K562 (cell line): ENCODE measurements at regions not wholly inside any gene's neighbourhood (a gene's known extent, or its start where the extent isn't known, plus 50 kb on each side); places are given as distances from the start of the nearest gene placed in this dataset.

Source experiments
- ATAC-seq: fragments of 200-7000 bp; cut with Tn5 transposase; 3 replicates; pipeline ENCODE4 v1.9.1; 2020; ENCODE audit warnings: moderate library complexity
- BruUV-seq: library from RNA; stranded (reverse); fragments of 400-500 nt; replicated peaks from 2 replicates; lab custom pipeline; 2021; lab: Mats Ljungman, UMichigan
- CTCF ChIA-PET: fragments of 300-600 bp; formaldehyde crosslinking; extraction: SDS; loops from one replicate; lab custom pipeline; 2021; ENCODE audit warnings: low intra/inter-chr PET ratio; lab: Yijun Ruan, JAX
- POLR2A ChIA-PET: fragments of 300-600, 350-650 bp; sonication (Branson Sonifier 250); formaldehyde crosslinking; extraction: SDS; loops from one replicate; lab custom pipeline; 2021; ENCODE audit warnings: antibody characterized with exemption, inconsistent platforms; lab: Yijun Ruan, JAX
- DNase-seq, 4 experiments: peaks; one replicate each; pipeline versions ENCODE4 v3.0.0 to v3.0.0-alpha.2; 2011 to 2018; ENCODE audit warnings: low spot score in 3 of 4, mixed read lengths in 3 of 4; ENCODE audit errors: extremely low read depth in 1 of 4
- FAIRE-seq: peaks from 2 replicates; lab custom pipeline; 2011; peaks lifted over from hg19 to GRCh38; lab: Jason Lieb, UNC
- H2AFZ ChIP-seq: 2 replicates; pipeline ENCODE4 v1.6.0; 2011; ENCODE audit warnings: low read depth, low read length, control low read depth, inconsistent platforms
- H3K27ac ChIP-seq: fragments of 200-600 bp; 3 replicates; pipeline ENCODE4 v1.8.0; 2011; ENCODE audit warnings: low read depth, mild to moderate bottlenecking, control low read depth, inconsistent platforms, low read length, moderate library complexity, mixed read lengths; ENCODE audit errors: extremely low read depth
- H3K27me3 ChIP-seq, 2 experiments: fragments of 300-600 bp in 1 of 2; 2 replicates in 1 of 2; 3 replicates in 1 of 2; pipeline versions ENCODE4 v1.6.0 to v1.8.0; 2011; ENCODE audit warnings: inconsistent platforms in 2 of 2, low read length in 2 of 2, mild to moderate bottlenecking in 1 of 2, mixed read lengths in 1 of 2, moderate library complexity in 1 of 2; ENCODE audit not compliant: control insufficient read depth in 2 of 2, insufficient read depth in 2 of 2
- H3K36me3 ChIP-seq: fragments of 300-600 bp; 3 replicates; pipeline ENCODE4 v1.8.0; 2011; ENCODE audit warnings: mild to moderate bottlenecking, low read length, inconsistent platforms; ENCODE audit not compliant: control insufficient read depth, insufficient read depth
- H3K4me1 ChIP-seq, 2 experiments: fragments of 200-600 bp in 1 of 2; replicated peaks in 1 of 2; 2 replicates in 1 of 2; 3 replicates in 1 of 2; pipeline versions ENCODE4 v1.5.1 to v1.8.0; 2011; ENCODE audit warnings: inconsistent platforms in 2 of 2, low read length in 2 of 2, mild to moderate bottlenecking in 1 of 2, mixed read lengths in 1 of 2, moderate library complexity in 1 of 2; ENCODE audit not compliant: control insufficient read depth in 2 of 2, insufficient read depth in 2 of 2
- H3K4me2 ChIP-seq: 2 replicates; pipeline ENCODE4 v1.6.1; 2011; ENCODE audit warnings: low read length, control low read depth, inconsistent platforms, mixed read lengths; ENCODE audit not compliant: insufficient read depth
- H3K4me3 ChIP-seq: fragments of 200-600 bp; sonication (generic), shearing (Covaris generic); 2 replicates; pipeline ENCODE4 v1.5.1; 2016; ENCODE audit warnings: control low read depth, inconsistent platforms
- H3K79me2 ChIP-seq: fragments of 200-600 bp; 3 replicates; pipeline ENCODE4 v1.8.0; 2011; ENCODE audit warnings: low read length, inconsistent platforms; ENCODE audit not compliant: control insufficient read depth, insufficient read depth
- H3K9ac ChIP-seq, 2 experiments: 2 replicates each; pipeline versions ENCODE4 v1.6.0 to v1.6.1; 2011; ENCODE audit warnings: low read depth in 2 of 2, low read length in 2 of 2, control low read depth in 1 of 2, inconsistent platforms in 1 of 2, mild to moderate bottlenecking in 1 of 2, mixed read lengths in 1 of 2; ENCODE audit not compliant: insufficient read depth in 1 of 2
- H3K9me1 ChIP-seq: one replicate; pipeline ENCODE4 v1.6.0; 2011; ENCODE audit warnings: inconsistent platforms, mild to moderate bottlenecking, low read length, moderate library complexity; ENCODE audit not compliant: control insufficient read depth, insufficient read depth
- H3K9me3 ChIP-seq: replicated peaks from 2 replicates; pipeline ENCODE4 v1.5.1; 2011; ENCODE audit warnings: low read depth, low read length, inconsistent platforms; ENCODE audit not compliant: control insufficient read depth, insufficient read depth
- H4K20me1 ChIP-seq: replicated peaks from 2 replicates; pipeline ENCODE4 v1.6.1; 2011; ENCODE audit warnings: low read length, inconsistent platforms, mixed read lengths; ENCODE audit not compliant: control insufficient read depth, insufficient read depth
- EP300 ChIP-seq: IDR thresholded peaks from 2 replicates; pipeline ENCODE4 v1.6.1; 2012; ENCODE audit warnings: low read length, improper control_type of control experiment
- HSF4 ChIP-seq: fragments of 250-450 bp; sonication (Bioruptor Pico); IDR thresholded peaks from 2 replicates; pipeline ENCODE4 v2.1.2; 2022; ENCODE audit warnings: mild to moderate bottlenecking, moderate library complexity, borderline replicate concordance
- PRMT5 ChIP-seq: sonication (generic); formaldehyde crosslinking; IDR thresholded peaks from 2 replicates; pipeline ENCODE4 v1.5.0; 2020; ENCODE audit warnings: missing genetic modification reagents
- SMC3 ChIP-seq: conservative IDR thresholded peaks from 2 replicates; pipeline ENCODE4 v1.6.1; 2011; ENCODE audit warnings: low read depth, low read length, improper control_type of control experiment; ENCODE audit not compliant: insufficient read depth
- ZFP1 ChIP-seq: fragments of 450-650 bp; formaldehyde crosslinking; IDR thresholded peaks from 2 replicates; pipeline ENCODE4 v1.4.0; 2020; ENCODE audit warnings: mild to moderate bottlenecking, mixed read lengths
- ZNF140 ChIP-seq: fragments of 250-450 bp; sonication (Bioruptor Pico); IDR thresholded peaks from 2 replicates; pipeline ENCODE4 v1.8.0; 2021; ENCODE audit warnings: moderate library complexity, mild to moderate bottlenecking, inconsistent platforms
- WGBS: fragments of 100-300 bp; shearing (Covaris generic); methylation state at CpG from one replicate; pipeline ENCODE4 v1.1.6; 2016; ENCODE audit warnings: low coverage, mixed read lengths; ENCODE audit not compliant: insufficient coverage; ENCODE audit errors: missing lambda C conversion rate; 5-methylcytosine and 5-hydroxymethylcytosine counted together
- in situ Hi-C: fragments of 300-500 bp; cut with MboI; formaldehyde crosslinking; loops from 4 replicates; pipeline ENCODE4 v1.15.0; 2018; ENCODE audit warnings: inconsistent platforms, mixed read lengths
- intact Hi-C: fragments of 100-400 bp; cut with micrococcal nuclease; formaldehyde crosslinking; loops from 2 replicates; pipeline ENCODE4 v1.14.2; 2022
- TF ChIP-seq, protein P1 (sequence below): fragments of 450-650 bp; IDR thresholded peaks from 2 replicates; pipeline ENCODE4 v1.7.0; 2016; ENCODE audit warnings: borderline replicate concordance

DNA sequence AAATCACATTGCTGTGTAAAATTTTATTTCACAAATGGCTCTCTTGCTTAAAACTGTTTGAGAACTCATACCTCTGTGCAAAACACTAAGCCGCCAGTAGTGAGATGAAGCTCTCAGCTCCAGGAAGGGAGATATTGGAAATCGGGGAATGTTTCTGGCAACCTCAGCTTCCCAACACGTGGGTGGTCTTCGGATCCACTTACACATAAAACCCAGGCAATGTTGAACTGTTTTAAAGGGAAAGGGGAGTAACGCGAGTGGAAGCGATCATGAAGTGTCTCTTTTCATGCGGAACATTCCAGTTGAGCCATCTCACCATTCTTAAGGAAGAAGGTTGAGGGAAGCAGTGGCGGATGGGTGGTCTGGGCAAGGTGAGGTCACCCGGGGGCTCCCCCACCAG, 136.8 kb downstream of the ASB1 start:
- Histone ChIP-seq H3K9me1 (peaks cover 2% of the 10 kb centered on the region), H3K27ac (no peak overlapping the region), H3K36me3 (no peaks in the 10 kb centered on the region), H3K9me3 (no peaks in the 10 kb centered on the region), H4K20me1 (0 out of 2 replicates have a peak, but pooled peaks cover 4% of the 10 kb centered on the region), H3K79me2 (no peaks in the 10 kb centered on the region), H3K4me1 (no peaks in the 10 kb centered on the region), H3K4me3 (no peak overlapping the region), H3K4me2 (no peak overlapping the region), H3K27me3 (peaks cover 6 to 68% of the 10 kb centered on the region in 2 experiments; a peak in 4 of 5 replicates), H2AFZ (no peak overlapping the region), H3K9ac (no peak overlapping the region)
- WGBS = 1% methylated on average over 10 of the region's 10 CpGs
- DNase-seq = no peak
- no TSS peak for BruUV-seq
- CTCF ChIA-PET = no interaction called here
- POLR2A ChIA-PET = no interaction called here
- TF ChIP-seq, protein P1, sequence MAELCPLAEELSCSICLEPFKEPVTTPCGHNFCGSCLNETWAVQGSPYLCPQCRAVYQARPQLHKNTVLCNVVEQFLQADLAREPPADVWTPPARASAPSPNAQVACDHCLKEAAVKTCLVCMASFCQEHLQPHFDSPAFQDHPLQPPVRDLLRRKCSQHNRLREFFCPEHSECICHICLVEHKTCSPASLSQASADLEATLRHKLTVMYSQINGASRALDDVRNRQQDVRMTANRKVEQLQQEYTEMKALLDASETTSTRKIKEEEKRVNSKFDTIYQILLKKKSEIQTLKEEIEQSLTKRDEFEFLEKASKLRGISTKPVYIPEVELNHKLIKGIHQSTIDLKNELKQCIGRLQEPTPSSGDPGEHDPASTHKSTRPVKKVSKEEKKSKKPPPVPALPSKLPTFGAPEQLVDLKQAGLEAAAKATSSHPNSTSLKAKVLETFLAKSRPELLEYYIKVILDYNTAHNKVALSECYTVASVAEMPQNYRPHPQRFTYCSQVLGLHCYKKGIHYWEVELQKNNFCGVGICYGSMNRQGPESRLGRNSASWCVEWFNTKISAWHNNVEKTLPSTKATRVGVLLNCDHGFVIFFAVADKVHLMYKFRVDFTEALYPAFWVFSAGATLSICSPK = no peak
- TF ChIP-seq ZFP1 (CRISPR knock-in tag) (no peak), PRMT5 (no peak), SMC3 (no peak), ZNF140 (CRISPR knock-in tag) (no peak), EP300 (no peak), HSF4 (no peak)
- ATAC-seq = no peak
- in situ Hi-C loops = no loop called here
- intact Hi-C loops = no loop called here
- no peak for FAIRE-seq
